HCT116 (cell line): ENCODE measurements at regions not wholly inside any gene's neighbourhood (a gene's known extent, or its start where the extent isn't known, plus 50 kb on each side); places are given as distances from the start of the nearest gene placed in this dataset.
A peak's percentile ranks its signal among the peaks of the same experiment; 100 is the strongest.

Experiments used
- ATAC-seq: fragments of 200-7000 bp; cut with Tn5 transposase; 2 replicates; pipeline ENCODE4 v1.9.1; 2020; ENCODE audit warnings: mild to moderate bottlenecking, moderate library complexity
- BruUV-seq: library from RNA; stranded (reverse); fragments of 400-500 nt; replicated peaks from 2 replicates; lab custom pipeline; 2021; lab: Mats Ljungman, UMichigan
- CTCF ChIA-PET: fragments of 300-600 bp; sonication (Branson Sonifier 250); formaldehyde crosslinking; loops from one replicate; lab custom pipeline; 2021; ENCODE audit warnings: antibody characterized with exemption; lab: Charles Lee
- POLR2A ChIA-PET: fragments of 300-600, 350-600 bp; sonication (Branson Sonifier 250); formaldehyde crosslinking; loops from one replicate; lab custom pipeline; 2021; ENCODE audit warnings: antibody characterized with exemption; lab: Charles Lee
- RAD21 ChIA-PET, 2 experiments: fragments of 300-600 bp; sonication (Branson Sonifier 250); formaldehyde crosslinking; loops; one replicate each; lab custom pipeline; 2023; ENCODE audit warnings: low total read pairs in 2 of 2; ENCODE audit not compliant: uncharacterized antibody in 2 of 2, unreplicated experiment in 2 of 2, low non-redundant PET in 1 of 2; lab: Charles Lee
- DNase-seq: peaks from one replicate; pipeline ENCODE4 v3.0.0-alpha.2; 2010; ENCODE audit warnings: low read depth, low spot score
- H2AFZ ChIP-seq: fragments of 200-600 bp; shearing (Covaris generic), sonication (generic); 2 replicates; pipeline ENCODE4 v1.6.1; 2017; ENCODE audit warnings: low read depth, mixed run types, mixed read lengths, antibody characterized with exemption, low read length; ENCODE audit not compliant: poor library complexity, severe bottlenecking
- H3K27ac ChIP-seq: 2 replicates; pipeline ENCODE4 v1.5.1; 2012; ENCODE audit warnings: low read depth, low read length
- H3K27me3 ChIP-seq: fragments of 200-600 bp; sonication (generic); 2 replicates; pipeline ENCODE4 v1.6.1; 2016; ENCODE audit warnings: mixed run types, low read length, mixed read lengths; ENCODE audit not compliant: insufficient read depth
- H3K36me3 ChIP-seq, 2 experiments: fragments of 200-500 bp in 1 of 2; fragments of 200-600 bp in 1 of 2; sonication (Bioruptor generic) in 1 of 2; sonication (generic) in 1 of 2; 2 replicates each; pipeline versions ENCODE4 v1.5.1 to v1.6.1; 2014 to 2016; ENCODE audit warnings: low read length in 2 of 2, inconsistent platforms in 1 of 2, mixed read lengths in 1 of 2, mixed run types in 1 of 2; ENCODE audit not compliant: insufficient read depth in 2 of 2, control insufficient read depth in 1 of 2
- H3K4me1 ChIP-seq, 2 experiments: fragments of 200-600 bp in 1 of 2; sonication (generic) in 1 of 2; 2 replicates each; pipeline versions ENCODE4 v1.5.1 to v1.6.1; 2012 to 2017; ENCODE audit warnings: low read length in 2 of 2, inconsistent platforms in 1 of 2, mild to moderate bottlenecking in 1 of 2, mixed read lengths in 1 of 2, mixed run types in 1 of 2, moderate library complexity in 1 of 2; ENCODE audit not compliant: insufficient read depth in 2 of 2, control insufficient read depth in 1 of 2
- H3K4me2 ChIP-seq: fragments of 200-600 bp; sonication (generic); 2 replicates; pipeline ENCODE4 v1.6.1; 2017; ENCODE audit warnings: mixed run types, low read length, mixed read lengths
- H3K4me3 ChIP-seq, 2 experiments: fragments of 200-600 bp in 1 of 2; sonication (generic) in 1 of 2; replicated peaks in 1 of 2; 2 replicates each; pipeline ENCODE4 v1.5.1; 2011 to 2016; ENCODE audit warnings: low read length in 2 of 2, control low read depth in 1 of 2, low read depth in 1 of 2, mild to moderate bottlenecking in 1 of 2, mixed read lengths in 1 of 2, mixed run types in 1 of 2
- H3K79me2 ChIP-seq: fragments of 200-600 bp; sonication (generic); 2 replicates; pipeline ENCODE4 v1.6.1; 2017; ENCODE audit warnings: mild to moderate bottlenecking, mixed run types, low read length, moderate library complexity, mixed read lengths; ENCODE audit not compliant: insufficient read depth
- H3K9ac ChIP-seq: fragments of 200-600 bp; sonication (generic); 2 replicates; pipeline ENCODE4 v1.6.1; 2016; ENCODE audit warnings: low read length, mixed read lengths
- H3K9me2 ChIP-seq: fragments of 200-600 bp; sonication (generic), shearing (Covaris generic); 2 replicates; pipeline ENCODE4 v1.6.1; 2017; ENCODE audit warnings: mixed run types, mild to moderate bottlenecking, moderate library complexity; ENCODE audit not compliant: insufficient read depth
- H3K9me3 ChIP-seq, 2 experiments: fragments of 200-500 bp in 1 of 2; fragments of 200-600 bp in 1 of 2; sonication (Bioruptor generic) in 1 of 2; sonication (generic) in 1 of 2; 2 replicates each; pipeline ENCODE4 v1.6.1; 2014 to 2017; ENCODE audit warnings: low read length in 2 of 2, mixed read lengths in 2 of 2, inconsistent platforms in 1 of 2, low read depth in 1 of 2, mild to moderate bottlenecking in 1 of 2, mixed run types in 1 of 2, moderate library complexity in 1 of 2; ENCODE audit not compliant: control insufficient read depth in 1 of 2, insufficient read depth in 1 of 2
- H4K20me1 ChIP-seq: fragments of 200-600 bp; sonication (generic), shearing (Covaris generic); 2 replicates; pipeline ENCODE4 v1.6.1; 2017; ENCODE audit warnings: mixed run types, mild to moderate bottlenecking, moderate library complexity; ENCODE audit not compliant: insufficient read depth
- JUND ChIP-seq: IDR thresholded peaks from 2 replicates; pipeline ENCODE4 v1.6.1; 2012
- RAD21 ChIP-seq: IDR thresholded peaks from 2 replicates; pipeline ENCODE4 v1.6.1; 2012; ENCODE audit warnings: low read depth, mild to moderate bottlenecking
- SIN3A ChIP-seq: IDR thresholded peaks from 2 replicates; pipeline ENCODE4 v1.6.1; 2012; ENCODE audit warnings: low read depth
- ZBTB33 ChIP-seq: IDR thresholded peaks from 2 replicates; pipeline ENCODE4 v1.6.1; 2011; ENCODE audit warnings: mild to moderate bottlenecking, low read length, moderate library complexity; ENCODE audit not compliant: insufficient replicate concordance; ENCODE audit errors: extremely low read depth
- ZNF274 ChIP-seq: fragments of 200-500 bp; sonication (Bioruptor generic); IDR thresholded peaks from 2 replicates; pipeline ENCODE4 v1.6.1; 2014; ENCODE audit warnings: mild to moderate bottlenecking, low read depth, low read length, inconsistent platforms
- intact Hi-C: fragments of 100-400 bp; cut with micrococcal nuclease; formaldehyde crosslinking; loops from 2 replicates; pipeline ENCODE4 v1.10.0; 2022
- TF ChIP-seq, protein P1 (sequence below): IDR thresholded peaks from 2 replicates; pipeline ENCODE4 v1.6.1; 2012

GRCh38 chr10:28137907-28138880 is 139.3 kb upstream of the ODAD2 start (continued):
- TF ChIP-seq ZBTB33 (no peak), SIN3A (peak; percentile 49; the same call in 1 of the 2 replicates), ZNF274 (no peak)
- TF ChIP-seq, protein P1, sequence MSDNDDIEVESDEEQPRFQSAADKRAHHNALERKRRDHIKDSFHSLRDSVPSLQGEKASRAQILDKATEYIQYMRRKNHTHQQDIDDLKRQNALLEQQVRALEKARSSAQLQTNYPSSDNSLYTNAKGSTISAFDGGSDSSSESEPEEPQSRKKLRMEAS = peak; percentile 62

- peaks cover 36 to 44% of the 10 kb centered on the region in 2 experiments for H3K4me1 ChIP-seq
- no peaks in the 10 kb centered on the region for H3K27me3 ChIP-seq
- DNase-seq (no peak), ATAC-seq (no peak)
- H3K9me3 ChIP-seq = peaks cover 15 to 19% of the 10 kb centered on the region in 2 experiments; a peak in 3 of 4 replicates
- TF ChIP-seq JUND (no peak), RAD21 (peak; percentile 35)
- no peak overlapping the region for H3K4me3 ChIP-seq
- H3K4me2 ChIP-seq = no peak overlapping the region
- no peaks in the 10 kb centered on the region for H3K9me2 ChIP-seq
- H2AFZ ChIP-seq = no peak overlapping the region
- ChIA-PET POLR2A (no interaction called here), RAD21 (interaction anchor here in 1 of 2 experiments (0.7 kb wide), 1 partner anchor 70 kb away, joined by 3 read pairs; no protein-coding TSS in a partner anchor), CTCF (no interaction called here)
- no peak overlapping the region for H3K9ac ChIP-seq
- no peaks in the 10 kb centered on the region for H4K20me1 ChIP-seq
- H3K79me2 ChIP-seq = no peaks in the 10 kb centered on the region; the same call in 1 of the 2 replicates
- H3K36me3 ChIP-seq = peaks cover 0 to 36% of the 10 kb centered on the region in 2 experiments; a peak in 1 of 4 replicates
- H3K27ac ChIP-seq = peak overlapping the region; percentile 95; the same call in 1 of the 2 replicates
- intact Hi-C loops = no loop called here
- BruUV-seq = no TSS peak
Observed at GRCh38 chr10:28135258-28135657, 136.4 kb upstream of the ODAD2 start.
